AG09319 (cell line): ENCODE measurements at regions not wholly inside any gene's neighbourhood (a gene's known extent, or its start where the extent isn't known, plus 50 kb on each side); places are given as distances from the start of the nearest gene placed in this dataset.
A peak's percentile ranks its signal among the peaks of the same experiment; 100 is the strongest.

ENCODE experiments used
- DNase-seq: peaks from one replicate; pipeline ENCODE4 v3.0.0-alpha.2; 2010; ENCODE audit warnings: low read depth; ENCODE audit errors: extremely low read depth
- CTCF ChIP-seq: IDR thresholded peaks from 2 replicates; pipeline ENCODE4 v1.5.1; 2011; ENCODE audit warnings: low read depth, mild to moderate bottlenecking, inconsistent platforms, low read length, moderate library complexity

GRCh38 chr16:86930001-86930400, 351.7 kb downstream of the FOXL1 start:
- no peak for TF ChIP-seq CTCF
- DNase-seq = no peak

- no peak for TF ChIP-seq CTCF
- no peak for DNase-seq
Measured at GRCh38 chr16:86930663-86931373, 352.5 kb downstream of the FOXL1 start.

DNA sequence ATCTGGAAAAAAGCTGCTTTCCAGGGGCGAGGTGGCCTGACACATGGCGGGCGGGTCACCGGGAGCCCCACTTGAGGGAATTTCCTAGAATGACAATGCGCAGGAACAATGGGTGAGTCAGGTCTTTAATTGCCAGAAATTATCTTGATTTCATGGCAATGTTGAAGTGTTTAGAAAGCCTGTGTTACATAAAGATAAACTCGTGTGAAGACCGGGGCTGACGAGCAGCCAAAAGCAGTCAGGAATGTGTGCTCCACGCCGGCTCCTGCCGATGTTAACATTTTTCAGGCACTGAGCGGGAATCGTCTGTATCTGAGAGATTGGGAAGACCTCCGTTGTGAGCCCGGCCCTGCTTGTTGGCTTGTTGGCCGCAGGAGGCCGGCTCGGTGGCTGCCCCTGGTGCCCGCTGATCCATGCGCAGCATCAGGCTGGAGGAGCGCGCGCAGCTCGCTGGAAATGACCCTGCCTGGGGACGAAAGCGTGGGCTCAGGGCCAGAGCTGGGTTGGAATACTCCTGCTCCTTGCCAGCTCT, 353.1 kb downstream of the FOXL1 start:
- DNase-seq = peak; percentile 63
- no peak; the same call in 1 of the 2 replicates for TF ChIP-seq CTCF

- no peak for TF ChIP-seq CTCF
- DNase-seq = no peak
Measured at GRCh38 chr16:86932130-86932982, 354.0 kb downstream of the FOXL1 start.

DNA sequence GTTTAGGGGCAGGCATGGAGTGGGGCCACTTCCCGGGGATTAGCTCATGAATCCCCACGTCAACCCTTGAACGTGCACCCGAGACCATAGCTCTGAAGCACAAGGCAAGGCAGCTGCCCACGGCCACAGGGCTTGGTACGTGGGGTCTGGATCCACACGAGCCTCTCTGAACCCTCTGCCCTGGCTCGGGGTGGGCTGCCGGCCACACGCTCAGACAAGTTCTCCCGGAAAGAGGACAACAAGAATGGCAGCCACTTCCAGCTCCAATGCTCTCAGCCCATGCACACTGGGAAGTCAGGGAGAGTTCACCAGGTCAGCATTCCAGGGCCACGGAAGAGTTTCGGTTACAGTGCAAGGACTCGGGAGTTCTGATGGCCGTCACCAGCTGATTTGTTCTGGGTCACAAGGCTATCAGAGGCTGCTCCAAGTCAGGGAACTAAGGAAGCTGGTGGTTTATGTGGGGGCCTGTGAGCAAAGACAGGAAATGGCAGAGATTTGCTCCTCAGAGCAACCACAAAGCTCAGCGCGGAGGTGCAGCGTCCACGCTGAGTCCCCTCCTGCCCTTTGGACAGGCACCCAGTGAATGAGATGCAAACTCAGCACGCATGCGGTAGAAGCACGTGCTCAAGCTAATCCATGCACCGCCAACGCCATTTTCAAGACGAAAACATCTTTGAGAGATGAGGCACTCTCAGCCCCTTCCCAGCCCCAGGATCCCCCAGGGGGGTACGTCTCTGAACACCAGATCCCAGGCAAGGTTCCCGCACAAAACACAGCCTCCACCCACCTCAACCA, 356.4 kb downstream of the FOXL1 start:
- DNase-seq = no peak
- no peak for TF ChIP-seq CTCF

- DNase-seq = no peak
Measured at GRCh38 chr16:86939609-86940008, 361.3 kb downstream of the FOXL1 start.

More at GRCh38 chr16:86939609-86940008, 361.3 kb downstream of the FOXL1 start:
- TF ChIP-seq CTCF = no peak
